ENCODE measurements at regions not wholly inside any gene's neighbourhood (a gene's known extent, or its start where the extent isn't known, plus 50 kb on each side); places are given as distances from the start of the nearest gene placed in this dataset.

DNA sequence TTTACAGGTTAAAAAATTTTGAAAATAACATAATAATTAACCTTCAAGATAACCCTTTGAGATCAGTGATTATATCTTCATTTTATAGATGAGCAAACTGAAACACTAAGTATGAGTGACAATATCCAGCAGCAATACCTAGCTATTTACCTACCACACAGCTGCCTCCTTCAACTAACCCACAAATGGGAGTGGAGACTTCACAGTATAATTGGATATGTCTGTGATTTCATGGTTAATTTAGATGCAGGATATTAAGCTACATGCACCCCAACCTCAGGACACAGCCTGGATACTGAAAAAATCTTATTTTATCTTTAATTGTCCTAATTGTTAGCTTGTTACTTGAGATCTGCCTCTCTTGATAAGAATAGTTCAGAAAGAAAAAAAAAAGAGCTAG lies 297.2 kb upstream of the ANO5 start:
- Histone ChIP-seq H3K4me1 (no peaks in the 10 kb centered on the region), H3K27me3 (ENCODE audit: insufficient read depth in 3 of 3, low read length in 2 of 3) (no peaks in the 10 kb centered on the region), H3K36me3 (ENCODE audit: insufficient read depth in 1 of 2, low read depth in 1 of 2) (no peaks in the 10 kb centered on the region), H3K27ac (no peak overlapping the region), H3K4me3 (no peak overlapping the region), H3K9me3 (no peaks in the 10 kb centered on the region)
- ATAC-seq, result no peak
- DNase-seq, result no peak
- TF ChIP-seq CTCF (IDR thresholded peaks at IDR 0.05), result no peak
- intact Hi-C loops (cut with DNase I), result no loop called here

DNA sequence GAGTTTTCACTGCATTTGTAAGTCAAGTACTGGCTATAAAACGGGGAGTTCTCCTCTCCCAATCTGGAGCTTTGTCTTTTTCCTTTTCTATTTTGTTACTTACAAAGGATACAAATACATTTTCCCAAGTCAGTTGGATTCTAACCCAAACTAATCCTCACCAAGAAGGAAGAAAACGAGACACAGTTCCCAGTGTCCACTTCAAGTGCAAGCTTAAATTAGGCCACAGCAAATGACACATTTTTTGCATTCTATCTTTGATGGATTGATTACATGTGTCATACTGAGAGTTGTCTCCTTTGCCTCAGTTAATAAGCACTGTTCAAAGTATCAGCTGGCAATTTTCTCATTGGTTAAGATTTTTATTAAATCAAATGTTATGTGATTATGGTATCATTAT lies 296.7 kb upstream of the ANO5 start:
- TF ChIP-seq CTCF (IDR thresholded peaks at IDR 0.05), result no peak
- Histone ChIP-seq H3K27me3 (ENCODE audit: insufficient read depth in 3 of 3, low read length in 2 of 3) (no peaks in the 10 kb centered on the region), H3K36me3 (ENCODE audit: insufficient read depth in 1 of 2, low read depth in 1 of 2) (no peaks in the 10 kb centered on the region), H3K4me3 (no peak overlapping the region), H3K4me1 (no peaks in the 10 kb centered on the region), H3K9me3 (no peaks in the 10 kb centered on the region), H3K27ac (no peak overlapping the region)
- intact Hi-C loops (cut with DNase I), result no loop called here
- ATAC-seq, result no peak
- 45 to 52% (median 50%) methylated on average over 2 of the region's 2 CpGs for WGBS, 3 donors
- DNase-seq, result no peak

DNA sequence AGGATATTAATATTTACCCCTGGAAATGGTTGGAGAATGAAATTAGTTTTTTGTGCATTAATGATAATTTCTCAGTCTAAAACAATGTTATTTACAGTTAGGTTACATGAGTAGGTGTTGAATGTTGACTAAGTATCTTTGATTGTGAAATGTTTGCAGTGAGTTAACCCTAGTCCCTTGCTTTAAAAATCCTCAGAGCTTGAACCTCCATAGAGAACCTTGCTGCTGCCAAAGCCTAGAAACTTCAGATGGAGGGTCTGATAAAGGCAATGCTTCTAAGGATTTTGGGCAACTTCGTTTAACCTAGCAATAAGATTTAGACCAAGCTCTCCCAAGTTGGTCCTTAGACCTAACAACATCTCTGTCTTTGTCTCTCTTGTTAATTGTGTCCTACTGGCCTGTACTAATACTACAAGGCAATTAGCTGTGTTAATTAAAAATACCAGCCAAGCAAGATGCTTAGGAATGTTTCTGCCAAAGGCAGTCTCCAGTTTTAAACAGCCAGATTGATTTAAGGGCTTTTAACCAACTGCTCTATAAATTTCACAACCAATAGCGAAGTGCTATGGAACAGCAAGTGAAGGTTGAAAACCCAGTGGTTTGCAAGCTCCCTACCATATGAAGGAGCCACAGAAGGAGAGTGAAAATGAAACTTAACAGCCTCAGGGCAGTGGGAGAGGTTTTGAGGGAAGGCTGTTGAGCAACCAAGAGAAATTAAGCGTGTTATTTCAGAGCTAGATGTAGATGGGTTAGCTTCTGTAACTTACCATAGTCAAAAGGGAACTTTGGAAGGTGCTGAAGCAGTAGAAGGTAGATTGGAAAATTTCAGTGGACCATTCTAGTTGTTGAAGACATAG lies 295.9 kb upstream of the ANO5 start:
- no peaks in the 10 kb centered on the region for H3K9me3 ChIP-seq
- H3K27me3 ChIP-seq (ENCODE audit: insufficient read depth in 3 of 3, low read length in 2 of 3), result no peaks in the 10 kb centered on the region
- intact Hi-C loops (cut with DNase I), result no loop called here
- DNase-seq (no peak), ATAC-seq (no peak)
- WGBS, 3 donors, result 71 to 81% (median 71%) methylated on average over 3 of the region's 3 CpGs
- no peak for TF ChIP-seq CTCF (IDR thresholded peaks at IDR 0.05)
- no peak overlapping the region for H3K27ac ChIP-seq
- H3K4me1 ChIP-seq, result no peaks in the 10 kb centered on the region
- no peaks in the 10 kb centered on the region for H3K36me3 ChIP-seq (ENCODE audit: insufficient read depth in 1 of 2, low read depth in 1 of 2)
- H3K4me3 ChIP-seq, result no peak overlapping the region

DNA sequence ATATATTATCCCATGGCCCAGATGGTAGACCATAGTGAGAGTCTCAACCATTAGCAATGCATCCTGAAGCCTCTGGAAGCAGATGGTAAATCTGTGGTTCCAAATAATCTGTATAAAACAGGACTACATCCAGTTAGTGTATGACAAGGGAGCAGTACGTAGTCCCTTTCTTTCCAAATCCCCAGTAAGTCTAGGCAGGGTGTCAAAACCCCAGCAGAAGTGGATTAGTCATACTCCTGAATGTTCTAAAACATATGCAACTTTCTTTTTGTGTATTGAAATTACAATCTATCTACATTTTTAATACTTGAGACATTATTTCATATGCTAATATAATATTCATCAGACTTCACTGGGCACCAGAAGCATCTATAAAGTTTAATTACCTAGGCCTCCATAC lies 295.1 kb upstream of the ANO5 start:
- TF ChIP-seq CTCF (IDR thresholded peaks at IDR 0.05), result no peak
- no peak for ATAC-seq

GRCh38 chr11:21908211-21908610 lies 284.7 kb upstream of the ANO5 start:
- no peak for TF ChIP-seq CTCF (IDR thresholded peaks at IDR 0.05)
- Histone ChIP-seq H3K36me3 (ENCODE audit: insufficient read depth in 1 of 2, low read depth in 1 of 2) (no peaks in the 10 kb centered on the region), H3K27me3 (ENCODE audit: insufficient read depth in 3 of 3, low read length in 2 of 3) (no peaks in the 10 kb centered on the region), H3K4me1 (peaks cover 18% of the 10 kb centered on the region), H3K4me3 (no peak overlapping the region), H3K9me3 (no peaks in the 10 kb centered on the region), H3K27ac (no peak overlapping the region)
- DNase-seq (no peak), ATAC-seq (no peak)
- intact Hi-C loops (cut with DNase I), result no loop called here

More for the DNA sequence above, 295.1 kb upstream of the ANO5 start:
- H3K4me1 ChIP-seq, result no peaks in the 10 kb centered on the region
- H3K27ac ChIP-seq, result no peak overlapping the region
- no peaks in the 10 kb centered on the region for H3K27me3 ChIP-seq (ENCODE audit: insufficient read depth in 3 of 3, low read length in 2 of 3)
- H3K4me3 ChIP-seq, result no peak overlapping the region
- no peak for DNase-seq
- H3K36me3 ChIP-seq (ENCODE audit: insufficient read depth in 1 of 2, low read depth in 1 of 2), result no peaks in the 10 kb centered on the region
- intact Hi-C loops (cut with DNase I), result no loop called here
- WGBS, 3 donors, result 72 to 90% (median 78%) methylated on average over 1 of the region's 1 CpG
- no peaks in the 10 kb centered on the region for H3K9me3 ChIP-seq

Data from psoas muscle (tissue), 7 donors.